Tibial artery (tissue), 4 donors: ENCODE measurements at regions not wholly inside any gene's neighbourhood (a gene's known extent, or its start where the extent isn't known, plus 50 kb on each side); places are given as distances from the start of the nearest gene placed in this dataset.

Experiments used
- DNase-seq, 2 donors: peaks; one replicate each; pipeline ENCODE4 v3.0.0-alpha.2; 2019
- H3K27ac ChIP-seq, 2 donors: fragments of 200-600 bp; sonication (generic) in 1 of 2; 1 replicate in 1 of 2; 2 replicates in 1 of 2; pipeline ENCODE4 v1.5.1; 2018 to 2019; ENCODE audit warnings: mild to moderate bottlenecking in 1 of 2
- H3K27me3 ChIP-seq, 2 donors: fragments of 200-600 bp; sonication (generic) in 1 of 2; one replicate each; pipeline versions ENCODE4 v1.5.1 to v1.6.0; 2016 to 2019
- H3K36me3 ChIP-seq, 3 donors: fragments of 200-600 bp; sonication (generic) in 2 of 3; one replicate each; pipeline ENCODE4 v1.5.1; 2016 to 2019; ENCODE audit warnings: mild to moderate bottlenecking in 2 of 3
- H3K4me1 ChIP-seq, 4 donors: fragments of 200-600 bp; sonication (generic) in 2 of 4; 1 replicate in 3 of 4; 2 replicates in 1 of 4; pipeline ENCODE4 v1.5.1; 2016 to 2019
- H3K4me3 ChIP-seq, 2 donors: fragments of 200-600 bp; sonication (generic) in 1 of 2; 1 replicate in 1 of 2; 2 replicates in 1 of 2; pipeline ENCODE4 v1.5.1; 2018 to 2019; ENCODE audit warnings: mild to moderate bottlenecking in 2 of 2
- H3K9me3 ChIP-seq, 3 donors: fragments of 200-600 bp; sonication (generic) in 1 of 3; one replicate each; pipeline ENCODE4 v1.5.1; 2016 to 2019
- intact Hi-C: fragments of 100-400 bp; cut with DNase I; formaldehyde crosslinking; loops from one replicate; pipeline ENCODE4 v1.15.0; 2023; ENCODE audit warnings: low total_unique reads
- TF ChIP-seq, protein P1 (sequence below), 2 experiments: fragments of 200-600 bp in 1 of 2; fragments of 450-650 bp in 1 of 2; IDR thresholded peaks; one replicate each; pipeline ENCODE4 v1.5.1; 2017 to 2019; ENCODE audit warnings: antibody characterized with exemption in 2 of 2, mild to moderate bottlenecking in 1 of 2, moderate library complexity in 1 of 2

DNA sequence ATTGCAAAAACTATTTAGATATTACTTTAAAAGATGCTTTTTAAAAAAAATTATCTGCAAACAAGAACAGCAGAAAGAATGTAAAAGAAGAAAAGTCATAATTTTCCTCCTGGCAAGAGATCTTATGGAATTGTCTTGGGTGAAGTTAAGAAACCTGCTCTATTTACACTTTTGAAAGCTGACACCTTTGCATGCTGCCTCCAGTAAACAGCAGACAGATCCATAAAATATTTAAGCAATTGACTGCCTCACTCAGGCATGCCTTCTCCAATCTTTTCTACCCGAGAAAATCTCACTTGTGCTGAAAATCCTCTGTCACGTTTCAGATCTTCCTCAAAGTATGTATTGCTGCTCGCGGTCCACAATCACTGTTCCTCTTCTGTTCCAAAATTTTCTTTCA, 107.9 kb upstream of the ZP4 start:
- Histone ChIP-seq H3K27ac (no peak overlapping the region), H3K36me3 (no peaks in the 10 kb centered on the region), H3K27me3 (no peaks in the 10 kb centered on the region), H3K4me3 (no peak overlapping the region), H3K9me3 (no peaks in the 10 kb centered on the region), H3K4me1 (no peaks in the 10 kb centered on the region)
- no peak for DNase-seq
- intact Hi-C loops = no loop called here
- TF ChIP-seq, protein P1, sequence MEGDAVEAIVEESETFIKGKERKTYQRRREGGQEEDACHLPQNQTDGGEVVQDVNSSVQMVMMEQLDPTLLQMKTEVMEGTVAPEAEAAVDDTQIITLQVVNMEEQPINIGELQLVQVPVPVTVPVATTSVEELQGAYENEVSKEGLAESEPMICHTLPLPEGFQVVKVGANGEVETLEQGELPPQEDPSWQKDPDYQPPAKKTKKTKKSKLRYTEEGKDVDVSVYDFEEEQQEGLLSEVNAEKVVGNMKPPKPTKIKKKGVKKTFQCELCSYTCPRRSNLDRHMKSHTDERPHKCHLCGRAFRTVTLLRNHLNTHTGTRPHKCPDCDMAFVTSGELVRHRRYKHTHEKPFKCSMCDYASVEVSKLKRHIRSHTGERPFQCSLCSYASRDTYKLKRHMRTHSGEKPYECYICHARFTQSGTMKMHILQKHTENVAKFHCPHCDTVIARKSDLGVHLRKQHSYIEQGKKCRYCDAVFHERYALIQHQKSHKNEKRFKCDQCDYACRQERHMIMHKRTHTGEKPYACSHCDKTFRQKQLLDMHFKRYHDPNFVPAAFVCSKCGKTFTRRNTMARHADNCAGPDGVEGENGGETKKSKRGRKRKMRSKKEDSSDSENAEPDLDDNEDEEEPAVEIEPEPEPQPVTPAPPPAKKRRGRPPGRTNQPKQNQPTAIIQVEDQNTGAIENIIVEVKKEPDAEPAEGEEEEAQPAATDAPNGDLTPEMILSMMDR (IDR thresholded peaks at IDR 0.05) = no peak

DNA sequence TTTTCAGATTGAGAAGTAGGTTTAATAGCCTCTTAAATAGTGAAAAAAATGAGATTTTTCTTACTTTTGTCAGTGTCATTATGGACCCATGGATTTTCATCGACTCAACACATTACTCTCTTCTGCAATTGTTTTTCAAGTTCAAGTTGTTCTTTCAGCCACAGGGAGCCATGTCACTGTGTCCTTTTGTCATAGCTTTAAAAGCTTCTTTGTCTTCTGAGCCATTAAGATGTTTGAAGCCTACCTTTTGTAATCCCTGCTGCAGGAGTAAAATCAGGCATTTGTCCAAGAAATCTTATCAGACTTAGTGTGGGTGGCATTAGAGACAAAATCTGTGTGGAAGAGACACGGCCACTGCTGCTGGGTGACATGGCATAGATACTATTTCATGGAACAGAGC, 92.8 kb upstream of the ZP4 start:
- TF ChIP-seq, protein P1 (IDR thresholded peaks at IDR 0.05) = no peak
- H3K4me3 ChIP-seq = no peak overlapping the region
- H3K27me3 ChIP-seq = no peaks in the 10 kb centered on the region
- H3K27ac ChIP-seq = no peak overlapping the region
- intact Hi-C loops = no loop called here
- H3K4me1 ChIP-seq = no peaks in the 10 kb centered on the region
- no peaks in the 10 kb centered on the region for H3K36me3 ChIP-seq
- no peak for DNase-seq
- H3K9me3 ChIP-seq = no peaks in the 10 kb centered on the region

DNA sequence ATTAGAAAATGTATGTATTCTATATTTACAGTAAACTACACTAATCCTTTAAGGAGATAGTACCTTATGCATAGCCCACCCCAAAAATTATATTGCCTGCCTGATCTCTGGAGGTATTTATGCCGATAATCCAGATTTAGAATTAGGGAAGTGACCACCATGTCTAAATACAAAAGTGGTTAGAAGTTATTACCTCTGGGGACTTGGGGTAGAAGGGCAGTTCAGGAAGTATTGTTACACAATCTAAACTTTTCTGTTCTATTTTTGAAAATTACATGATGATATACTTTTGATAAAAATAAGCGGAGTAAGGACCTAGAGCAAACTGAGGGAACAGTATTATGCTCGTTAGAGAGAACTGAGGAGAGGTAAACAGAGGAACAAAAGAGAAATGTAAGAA, 90.5 kb upstream of the ZP4 start:
- DNase-seq = no peak
- no peak overlapping the region for H3K4me3 ChIP-seq
- no peaks in the 10 kb centered on the region for H3K4me1 ChIP-seq
- intact Hi-C loops = no loop called here
- H3K27ac ChIP-seq = no peak overlapping the region
- no peaks in the 10 kb centered on the region for H3K9me3 ChIP-seq
- H3K27me3 ChIP-seq = no peaks in the 10 kb centered on the region
- TF ChIP-seq, protein P1 (IDR thresholded peaks at IDR 0.05) = no peak
- H3K36me3 ChIP-seq = no peaks in the 10 kb centered on the region

DNA sequence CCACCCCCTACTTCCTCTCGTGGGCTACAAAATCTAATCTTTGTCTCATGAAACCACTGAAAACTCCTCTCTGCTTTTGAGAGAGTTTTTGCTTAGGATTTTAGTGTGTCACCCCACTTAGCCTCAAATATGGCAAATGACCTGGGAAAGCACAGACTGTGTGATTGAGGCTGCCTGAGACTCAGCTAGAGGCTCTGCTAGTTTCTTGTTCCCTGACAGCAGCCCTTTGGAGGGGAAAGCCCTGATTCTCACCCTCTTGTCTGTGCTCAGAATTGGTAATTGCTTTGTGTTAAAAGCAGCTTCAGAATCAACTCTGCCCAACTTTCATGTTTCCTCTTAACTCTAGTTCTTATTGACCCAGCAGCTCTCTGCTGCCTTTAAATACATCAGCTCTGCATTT, 85.6 kb upstream of the ZP4 start:
- H3K9me3 ChIP-seq = no peaks in the 10 kb centered on the region
- H3K27me3 ChIP-seq = no peaks in the 10 kb centered on the region
- H3K36me3 ChIP-seq = no peaks in the 10 kb centered on the region
- TF ChIP-seq, protein P1 (IDR thresholded peaks at IDR 0.05) = no peak
- DNase-seq = no peak
- intact Hi-C loops = no loop called here
- H3K4me3 ChIP-seq = no peak overlapping the region
- H3K4me1 ChIP-seq = no peaks in the 10 kb centered on the region
- H3K27ac ChIP-seq = no peak overlapping the region

DNA sequence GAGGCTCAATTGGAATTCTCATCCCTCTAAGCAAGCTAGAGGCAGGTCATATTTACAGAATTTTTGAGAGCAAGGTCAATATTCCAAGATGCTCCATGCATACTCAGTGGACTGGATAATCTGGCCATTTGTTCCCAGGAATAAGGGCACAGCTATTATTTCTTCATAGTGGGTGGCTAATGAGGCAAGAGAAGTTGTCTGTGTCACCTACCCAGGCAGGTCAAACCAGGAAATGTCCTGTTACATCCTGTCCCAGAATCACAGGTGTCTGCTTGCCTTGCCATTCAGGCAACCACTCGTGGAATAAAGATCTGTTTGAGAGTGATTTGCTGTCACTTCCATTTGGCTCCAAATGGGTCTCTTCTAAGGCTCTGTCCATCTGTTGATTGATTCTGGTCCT, 85.2 kb upstream of the ZP4 start:
- TF ChIP-seq, protein P1 (IDR thresholded peaks at IDR 0.05) = no peak
- Histone ChIP-seq H3K4me1 (no peaks in the 10 kb centered on the region), H3K36me3 (no peaks in the 10 kb centered on the region), H3K4me3 (no peak overlapping the region), H3K27me3 (no peaks in the 10 kb centered on the region), H3K27ac (no peak overlapping the region), H3K9me3 (no peaks in the 10 kb centered on the region)
- DNase-seq = no peak
- intact Hi-C loops = no loop called here

DNA sequence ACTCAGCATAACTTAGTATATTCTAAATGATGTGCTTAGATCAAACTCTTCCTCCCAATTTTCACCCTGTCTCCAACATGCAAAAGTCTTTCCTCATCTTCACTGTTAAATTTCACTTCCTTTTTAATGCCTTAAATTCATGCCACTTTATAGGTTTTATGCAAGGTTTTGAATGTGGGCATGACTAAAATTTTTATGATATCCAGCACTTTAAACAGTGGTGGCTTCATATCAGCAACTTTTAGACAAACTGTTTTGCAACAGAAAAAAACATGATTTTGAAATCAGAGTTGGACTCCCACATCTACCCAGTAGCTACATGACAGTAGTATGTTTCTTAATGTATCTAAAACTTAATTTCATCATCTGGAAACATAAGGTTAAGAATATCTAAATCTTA, 84.7 kb upstream of the ZP4 start:
- TF ChIP-seq, protein P1 (IDR thresholded peaks at IDR 0.05) = no peak

More for the DNA sequence above, 84.7 kb upstream of the ZP4 start:
- intact Hi-C loops = no loop called here
- Histone ChIP-seq H3K36me3 (no peaks in the 10 kb centered on the region), H3K4me3 (no peak overlapping the region), H3K27ac (no peak overlapping the region), H3K27me3 (no peaks in the 10 kb centered on the region), H3K9me3 (no peaks in the 10 kb centered on the region), H3K4me1 (no peaks in the 10 kb centered on the region)
- no peak for DNase-seq
